ENCODE measurements at regions not wholly inside any gene's neighbourhood (a gene's known extent, or its start where the extent isn't known, plus 50 kb on each side); places are given as distances from the start of the nearest gene placed in this dataset.
"Not testable (repeated sequence)": the region's sequence is repeated elsewhere in the genome, so short reads cannot be mapped to it uniquely, and the experiment has no call there.

DNA sequence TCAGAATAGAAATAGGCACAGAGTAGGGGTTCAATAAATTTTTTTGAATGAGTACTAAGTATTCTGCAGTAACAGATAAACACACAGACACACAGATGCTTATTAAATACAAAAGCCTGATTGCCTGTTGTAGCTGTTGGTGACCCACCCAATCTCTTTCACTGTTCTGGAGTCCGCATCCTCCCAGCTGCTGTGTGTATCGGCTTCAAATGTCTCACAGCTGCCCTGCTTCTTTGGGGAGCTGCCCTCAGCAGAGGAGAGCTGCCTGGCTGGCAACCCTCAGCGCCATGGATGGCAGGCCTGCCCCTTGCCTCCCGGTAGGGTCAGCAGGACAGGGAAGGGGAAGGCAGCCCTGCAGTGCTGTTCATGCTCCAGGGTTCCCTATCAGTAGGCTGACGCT lies 50.5 kb upstream of the PRNP start:
- DNase-seq = no peak

DNA sequence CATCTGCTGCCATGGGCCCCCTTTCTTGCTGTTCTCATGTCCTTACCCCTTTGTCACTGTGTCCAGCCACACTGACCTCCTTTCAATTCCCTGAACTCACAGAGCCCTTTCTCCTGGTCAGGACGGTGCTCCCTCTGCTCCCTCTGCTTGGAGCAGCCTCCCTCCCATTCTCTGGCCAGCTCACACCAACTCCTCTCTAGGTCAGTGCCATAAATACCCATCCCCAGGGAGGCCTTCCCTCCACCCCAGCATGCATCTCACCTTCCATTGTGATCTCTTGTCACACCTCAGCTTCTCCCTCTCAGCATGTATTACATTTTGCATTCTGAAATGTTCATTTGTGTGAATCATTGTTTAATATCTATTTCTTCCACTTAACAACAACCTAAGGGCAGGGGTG lies 50.9 kb upstream of the PRNP start:
- no peak for DNase-seq

DNA sequence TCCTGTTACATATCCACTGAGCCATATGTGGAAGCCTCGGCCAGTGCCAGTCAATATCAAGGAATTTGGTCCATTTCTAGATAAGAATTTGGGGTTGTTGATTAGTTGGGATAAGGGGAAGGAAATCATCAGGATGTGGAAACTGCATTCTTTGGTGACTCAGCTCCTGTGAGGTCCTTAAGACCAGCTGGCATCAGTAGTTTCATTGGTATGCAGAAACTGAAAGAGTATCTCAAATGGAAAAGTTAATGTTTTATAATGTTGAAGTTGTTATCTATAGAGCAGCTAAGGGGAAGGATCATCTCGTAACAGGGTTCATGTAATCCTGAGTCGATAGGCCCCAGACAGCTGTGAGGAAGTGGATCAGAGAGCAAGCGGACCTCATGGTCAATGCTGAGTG lies 52.5 kb upstream of the PRNP start:
- DNase-seq = no peak

DNA sequence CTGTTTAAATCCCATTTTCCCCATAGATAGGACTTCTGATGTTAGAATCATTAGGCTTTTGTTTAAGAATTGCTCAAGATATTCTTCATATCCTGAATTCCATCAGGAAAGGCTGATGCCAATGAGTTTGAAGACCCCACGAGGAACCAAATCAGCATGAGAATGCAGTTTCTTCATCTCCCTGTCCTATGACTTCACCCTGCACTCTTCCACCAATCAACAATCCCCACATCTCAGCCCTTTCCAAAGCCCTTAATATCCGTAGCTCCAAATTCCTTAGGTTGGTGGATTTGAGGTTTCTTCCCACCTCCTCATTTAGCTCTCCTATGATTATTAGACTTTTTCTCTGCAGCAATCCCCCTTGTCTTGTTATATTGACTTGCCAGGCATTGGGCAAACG lies 52.9 kb upstream of the PRNP start:
- no peak for DNase-seq

DNA sequence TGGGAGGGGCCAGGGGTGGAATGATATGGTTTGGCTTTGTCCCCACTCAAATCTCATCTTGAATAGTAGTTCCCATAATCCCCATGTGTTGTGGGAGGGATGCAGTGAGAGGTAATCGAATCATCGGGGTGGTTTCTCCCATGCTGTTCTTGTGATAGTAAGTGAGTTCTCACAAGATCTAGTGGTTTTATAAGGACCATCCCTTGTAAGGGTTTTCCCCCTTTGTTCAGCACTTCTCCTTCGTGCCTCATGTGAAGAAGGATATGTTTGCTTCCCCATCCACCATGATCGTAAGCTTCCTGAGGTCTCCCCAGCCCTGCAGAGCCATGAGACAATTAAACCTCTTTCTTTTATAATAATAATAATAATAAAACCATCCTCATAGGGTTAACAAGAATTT lies 53.4 kb upstream of the PRNP start:
- no peak for DNase-seq

DNA sequence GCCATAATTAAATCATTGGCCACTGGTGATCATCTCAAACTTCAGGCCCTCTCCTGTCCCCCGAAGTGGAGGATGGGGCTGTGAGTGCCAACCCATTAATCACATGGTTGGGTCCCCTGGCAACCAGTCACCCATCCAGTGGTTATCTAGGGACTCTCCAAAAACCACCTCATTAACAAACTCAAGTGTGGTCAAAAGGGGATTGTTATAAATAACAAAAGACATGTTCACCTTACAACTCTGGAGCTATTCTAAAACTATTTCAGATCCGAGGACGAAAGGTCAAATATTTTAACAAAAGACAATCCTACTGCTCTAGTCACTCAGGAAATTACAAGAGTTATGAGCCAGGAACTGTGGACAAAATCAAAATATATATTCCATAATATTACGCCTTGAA lies 60.0 kb upstream of the PRNP start:
- DNase-seq = no peak

DNA sequence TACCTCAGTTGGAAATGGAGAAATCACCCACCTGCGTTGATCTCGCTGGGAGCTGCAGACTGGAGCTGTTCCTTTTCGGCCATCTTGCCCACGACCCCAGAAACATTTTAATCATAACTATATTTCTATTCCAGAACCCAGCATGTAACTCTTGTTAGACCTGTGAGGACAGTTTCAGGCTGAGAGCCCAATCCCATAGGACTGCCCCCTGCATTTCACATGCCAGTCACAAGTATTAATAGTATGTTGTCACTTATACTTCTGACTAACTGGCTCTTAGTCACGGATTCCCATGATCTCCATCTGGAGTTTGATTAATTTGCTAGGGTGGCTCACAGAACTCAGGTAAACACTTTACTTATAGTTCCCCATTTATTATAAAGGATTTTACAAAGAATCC lies 60.6 kb upstream of the PRNP start:
- DNase-seq = no peak

DNA sequence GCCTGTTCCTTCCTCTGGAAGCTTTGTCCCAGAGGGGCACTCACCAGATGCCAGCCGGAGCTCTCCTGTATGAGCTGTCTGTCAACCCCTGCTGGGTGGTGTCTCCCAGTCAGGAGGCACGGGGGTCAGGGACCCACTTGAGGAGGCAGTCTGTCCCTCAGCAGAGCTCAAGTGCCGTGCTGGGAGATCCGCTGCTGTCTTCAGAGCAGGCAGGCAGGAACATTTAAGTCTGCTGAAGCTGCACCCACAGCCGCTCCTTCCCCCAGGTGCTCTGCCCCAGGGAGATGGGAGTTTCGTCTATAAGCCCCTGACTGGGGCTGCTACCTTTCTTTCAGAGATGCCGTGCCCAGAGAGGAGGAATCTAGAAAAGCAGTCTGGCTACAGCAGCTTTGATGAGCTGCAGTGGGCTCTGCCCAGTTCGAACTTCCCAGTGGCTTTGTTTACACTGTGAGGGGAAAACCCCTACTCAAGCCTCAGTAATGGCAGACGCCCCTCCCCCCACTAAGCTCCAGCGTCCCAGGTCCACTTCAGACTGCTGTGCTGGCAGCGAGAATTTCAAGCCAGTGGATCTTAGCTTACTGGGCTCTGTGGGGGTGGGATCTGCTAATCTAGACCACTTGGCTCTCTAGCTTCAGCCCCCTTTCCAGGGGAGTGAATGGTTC lies 61.5 kb upstream of the PRNP start:
- DNase-seq = not testable (repeated sequence)

DNA sequence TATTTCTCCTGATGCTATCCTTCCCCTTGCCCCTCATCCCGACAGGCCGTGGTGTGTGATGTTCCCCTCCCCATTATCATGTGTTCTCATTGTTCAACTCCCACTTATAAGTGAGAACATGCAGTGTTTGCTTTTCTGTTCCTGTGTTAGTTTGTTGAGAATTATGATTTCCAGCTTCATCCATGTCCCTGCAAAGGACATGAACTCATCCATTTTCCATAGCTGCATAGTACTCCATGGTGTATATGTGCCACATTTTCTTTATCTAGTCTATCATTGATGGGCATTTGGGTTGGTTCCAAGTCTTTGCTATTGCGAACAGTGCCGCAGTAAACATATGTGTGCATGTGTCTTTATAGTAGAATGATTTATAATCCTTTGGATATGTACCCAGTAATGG lies 67.1 kb upstream of the PRNP start:
- DNase-seq = not testable (repeated sequence)

DNA sequence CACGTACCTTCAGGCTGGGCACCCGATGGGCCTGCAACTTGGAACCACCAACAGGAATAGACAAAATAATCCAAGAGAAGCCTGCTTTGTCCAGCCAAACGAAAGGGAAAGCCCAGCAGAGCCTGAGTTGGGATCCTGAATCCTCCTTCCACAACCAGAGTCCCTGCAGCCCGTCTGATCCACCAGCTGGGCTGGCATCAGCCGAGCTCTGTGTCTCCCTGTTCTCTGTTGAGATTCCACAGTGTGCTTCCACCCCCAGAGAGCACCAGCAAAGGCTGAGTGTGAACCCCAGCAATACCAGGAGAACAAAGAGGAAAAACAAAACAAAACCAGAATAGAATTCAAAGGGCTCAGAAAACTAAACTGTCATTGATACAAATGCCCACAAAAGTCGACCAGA lies 68.8 kb upstream of the PRNP start:
- DNase-seq = no peak

DNA sequence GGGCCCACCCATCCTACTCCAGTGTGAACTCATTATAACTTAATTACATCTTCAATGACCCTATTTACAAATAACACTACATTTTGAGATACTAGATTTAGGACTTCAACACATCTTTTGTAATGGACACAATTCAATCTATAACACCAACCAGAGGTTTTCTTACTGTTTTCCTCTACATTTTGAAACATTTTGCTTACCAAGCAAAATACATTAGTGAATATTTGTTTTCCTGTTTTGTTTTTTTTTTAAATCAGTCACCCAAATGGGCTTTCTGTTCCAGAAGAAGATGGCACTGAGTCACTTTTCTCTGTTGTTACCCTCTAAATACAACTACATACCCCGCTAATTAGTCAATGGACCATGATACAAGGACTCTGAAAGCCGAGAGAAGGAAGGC lies 69.2 kb upstream of the PRNP start:
- DNase-seq = no peak

DNA sequence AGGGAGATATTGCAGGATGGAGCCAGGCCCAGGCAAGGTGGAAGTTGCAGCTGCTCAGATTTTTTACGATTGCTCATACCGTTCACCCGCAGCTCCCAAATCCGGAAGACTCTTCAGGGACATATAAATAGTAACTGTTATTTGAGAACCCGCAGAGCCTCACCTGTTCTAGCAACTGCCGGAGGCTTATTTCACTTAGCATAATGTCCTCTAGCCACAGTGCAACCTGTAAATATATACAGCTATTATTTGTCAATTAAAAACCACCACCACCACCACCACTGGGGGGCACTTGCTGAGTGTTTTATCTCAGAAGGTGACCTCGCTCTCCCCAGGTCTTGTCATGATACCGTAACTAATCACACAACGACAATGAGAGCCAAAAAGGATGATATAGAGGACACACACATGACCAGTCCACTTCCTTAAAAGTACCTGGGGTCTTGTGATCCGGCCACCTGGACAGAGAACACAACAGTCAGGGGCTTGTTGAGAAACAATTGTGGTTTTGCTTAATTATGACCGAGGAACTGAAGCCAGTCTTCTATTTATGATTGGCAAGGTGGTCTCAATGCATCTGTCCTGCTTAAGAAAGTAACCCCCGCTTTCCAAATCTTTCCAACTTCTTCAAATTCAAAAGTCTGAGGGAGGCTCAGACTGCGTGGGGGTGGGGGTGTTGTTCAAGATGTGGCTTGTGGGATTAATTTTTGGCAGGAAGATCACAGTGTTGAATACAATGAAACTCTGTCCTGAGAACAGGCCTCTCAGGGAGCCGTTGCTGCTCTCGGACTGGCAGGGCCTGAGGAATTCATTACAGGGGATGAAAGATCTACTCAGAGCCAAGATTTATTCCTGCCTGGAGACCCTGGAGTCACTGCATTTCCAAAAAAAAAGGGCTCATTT lies 72.3 kb upstream of the PRNP start:
- peak; percentile 12 for DNase-seq

DNA sequence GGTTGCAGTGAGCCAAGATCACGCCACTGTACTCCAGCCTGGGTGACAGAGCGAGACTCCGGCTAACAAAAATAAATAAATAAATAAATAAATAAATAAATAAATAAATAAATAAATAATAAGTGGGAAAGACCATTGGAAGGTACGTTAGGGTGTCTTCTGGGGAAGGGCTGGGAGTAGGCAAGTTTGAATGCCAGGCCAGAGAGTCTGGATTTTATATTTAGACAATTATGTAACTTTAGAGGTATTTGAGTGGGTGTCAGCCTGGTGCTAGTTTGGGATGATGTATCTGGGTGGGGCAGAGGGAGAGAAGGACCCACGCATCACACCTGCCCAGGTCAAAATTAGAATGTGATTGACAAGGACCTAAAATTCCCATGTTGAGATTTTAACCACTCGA lies 73.1 kb upstream of the PRNP start:
- DNase-seq = no peak

DNA sequence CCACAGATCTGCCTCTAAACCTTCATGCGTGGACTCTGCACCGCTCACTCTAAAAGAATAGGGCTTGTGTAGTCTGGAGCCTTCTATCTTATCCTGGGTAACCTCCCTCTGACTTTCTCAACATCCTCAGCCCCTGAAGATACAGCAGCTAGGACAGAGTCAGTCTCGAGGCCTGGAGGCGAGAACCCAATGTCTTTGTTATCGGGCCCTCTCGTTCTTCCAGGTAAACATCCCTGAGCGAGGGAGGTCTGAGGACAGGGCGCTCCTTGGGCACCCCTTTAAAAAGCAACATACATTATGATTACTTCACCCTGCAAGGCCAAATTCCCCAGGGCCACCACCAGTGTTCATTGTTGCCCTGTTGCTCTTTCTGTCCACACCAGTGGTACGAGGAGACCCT lies 75.4 kb upstream of the PRNP start:
- DNase-seq = no peak

DNA sequence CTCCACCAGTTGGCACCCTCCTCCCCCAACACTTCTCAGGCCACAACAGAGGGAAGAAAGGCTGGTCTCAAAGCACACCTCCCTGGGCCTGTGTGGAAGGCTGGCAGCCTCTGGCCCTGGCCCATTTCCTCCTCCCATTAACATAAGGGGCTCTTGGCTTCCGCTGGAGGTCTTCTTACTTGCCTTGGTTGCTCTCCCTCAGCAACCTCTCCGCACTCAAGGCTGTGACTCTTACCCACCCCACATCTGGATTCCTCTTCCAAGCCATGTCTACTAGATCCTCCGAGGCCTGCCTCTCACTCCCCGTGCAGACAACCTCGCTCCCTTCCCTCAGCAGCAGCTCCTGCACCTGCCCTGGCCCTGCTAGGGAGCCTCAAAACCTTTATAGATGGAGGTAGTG lies 76.7 kb upstream of the PRNP start:
- no peak for DNase-seq

DNA sequence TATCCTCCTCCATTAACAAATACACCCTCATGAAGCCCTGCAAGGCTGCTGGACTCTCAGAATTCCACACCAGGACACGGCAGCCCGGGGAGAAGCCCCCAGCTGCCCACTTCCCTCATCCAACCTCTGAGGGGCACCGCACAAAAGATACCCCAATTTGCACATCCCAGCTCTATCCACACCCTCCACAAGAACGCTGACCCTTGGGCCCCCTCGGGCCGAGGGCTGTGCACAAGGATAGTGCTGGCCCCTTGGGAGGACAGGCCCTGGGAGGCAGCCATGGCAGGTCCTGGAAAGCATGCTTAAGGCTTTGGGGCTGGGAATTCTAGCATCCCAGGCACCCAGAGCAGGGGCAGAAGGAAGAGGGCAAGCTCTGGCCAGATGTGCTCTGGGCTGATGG lies 77.4 kb upstream of the PRNP start:
- DNase-seq = no peak

DNA sequence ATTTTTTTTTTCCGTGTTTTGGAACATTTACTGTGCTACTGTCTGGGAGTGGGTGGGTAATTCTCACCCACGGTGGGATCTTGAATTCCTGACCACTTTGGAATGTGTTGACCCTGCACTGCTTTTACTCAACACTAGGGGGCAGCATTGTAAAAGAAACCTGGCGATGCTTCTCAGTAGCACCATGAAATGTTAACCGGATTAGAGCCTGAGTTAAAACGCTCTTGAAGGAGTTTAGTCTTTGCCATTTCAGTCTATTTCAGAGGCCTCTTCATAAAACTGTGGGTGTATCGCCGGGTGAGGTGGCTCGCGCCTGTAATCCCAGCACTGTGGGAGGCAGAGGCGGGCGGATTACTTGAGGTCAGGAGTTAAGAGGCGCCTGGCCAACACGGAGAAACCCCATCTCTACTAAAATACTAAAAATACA lies 79.0 kb upstream of the PRNP start:
- peak; percentile 22 for DNase-seq

DNA sequence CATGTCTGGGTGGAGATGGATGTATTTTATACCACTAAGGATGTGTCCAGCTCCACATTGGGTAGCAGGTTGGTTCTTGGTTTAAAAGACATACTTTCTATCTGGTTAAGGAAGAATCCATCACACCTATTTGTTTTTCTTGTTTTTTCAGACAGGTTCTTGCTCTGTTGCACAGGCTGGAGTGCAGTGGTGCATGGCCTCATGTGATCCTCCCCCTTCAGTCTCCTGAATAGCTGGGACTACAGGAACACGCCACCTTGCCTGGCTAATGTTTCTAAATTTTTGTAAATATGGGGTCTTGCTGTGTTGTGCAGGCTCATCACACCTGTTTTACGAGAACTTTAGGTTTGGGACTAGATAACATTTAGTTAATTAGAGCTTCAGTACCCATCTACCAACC lies 80.2 kb upstream of the PRNP start:
- no peak for DNase-seq

DNA sequence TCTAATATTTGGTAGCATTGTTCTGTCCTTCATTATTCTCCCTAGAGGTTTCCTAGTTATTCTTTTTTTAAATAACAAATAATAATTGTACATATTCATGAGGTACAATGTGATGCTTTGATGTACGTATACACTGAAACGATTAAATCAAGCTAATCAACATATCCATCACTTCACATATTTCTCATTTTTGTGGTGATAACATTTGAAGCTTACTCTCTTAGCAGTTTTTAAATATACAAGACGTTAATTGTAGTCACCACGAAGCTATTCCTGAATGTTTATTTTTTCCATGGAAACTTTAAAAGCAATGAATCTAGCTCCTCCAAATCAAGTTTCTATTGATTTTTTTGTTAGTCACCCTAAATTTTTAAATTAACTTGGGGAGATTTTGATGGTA lies 81.1 kb upstream of the PRNP start:
- DNase-seq = no peak

DNA sequence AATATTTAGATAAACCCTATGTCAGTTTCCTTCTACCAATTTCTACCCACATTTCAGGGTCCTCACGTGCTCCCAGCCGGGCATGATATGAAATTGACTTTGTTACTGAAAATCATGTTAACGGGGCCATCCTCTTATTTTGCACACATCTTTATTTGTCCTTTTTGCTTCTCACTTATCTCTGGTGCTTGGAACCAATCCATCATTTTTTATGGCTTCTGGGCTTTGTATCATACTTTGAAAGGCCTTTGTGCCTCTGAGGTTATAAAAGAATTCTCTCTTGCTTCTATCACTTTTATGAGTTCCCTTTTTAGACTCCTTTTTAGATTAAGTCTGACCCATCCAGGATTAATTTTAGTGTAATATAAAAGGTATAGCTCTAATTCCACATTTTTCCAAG lies 81.7 kb upstream of the PRNP start:
- no peak for DNase-seq

DNA sequence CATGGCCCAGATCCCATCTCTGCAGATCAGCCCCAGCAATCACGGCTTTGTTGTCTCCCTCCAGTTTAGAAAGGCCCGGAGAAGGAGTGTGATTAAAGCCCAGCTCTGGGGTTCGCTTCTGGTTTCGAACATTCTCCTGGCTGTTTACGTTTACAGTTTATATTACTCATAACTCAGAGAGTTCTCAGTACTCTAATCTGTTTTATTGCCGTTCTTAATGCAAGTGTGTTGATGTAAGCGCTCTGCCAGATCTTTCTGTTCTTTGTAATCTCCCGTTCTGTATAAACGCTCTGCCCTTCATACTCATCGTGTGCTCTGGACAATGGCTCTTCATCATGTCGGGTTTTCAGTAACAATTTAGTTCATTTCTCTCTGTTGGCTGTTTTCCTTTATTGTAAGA lies 82.5 kb upstream of the PRNP start:
- DNase-seq = no peak

DNA sequence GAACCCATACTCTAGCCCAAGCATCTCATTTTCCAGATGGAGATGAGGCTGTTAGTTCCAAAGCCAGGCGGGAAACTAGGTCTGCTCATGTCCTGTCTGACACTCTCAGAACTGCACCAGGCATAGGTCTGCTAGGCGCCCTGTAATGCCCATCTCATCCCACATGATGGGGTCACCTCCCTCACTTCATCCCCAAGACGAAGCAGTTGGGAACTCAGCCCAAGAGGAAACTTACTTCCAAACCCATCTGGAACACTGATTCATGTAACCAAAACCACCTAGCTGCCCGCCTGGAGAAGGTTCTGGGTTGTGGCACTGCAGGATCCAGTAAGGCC lies 84.0 kb upstream of the PRNP start:
- DNase-seq = no peak

DNA sequence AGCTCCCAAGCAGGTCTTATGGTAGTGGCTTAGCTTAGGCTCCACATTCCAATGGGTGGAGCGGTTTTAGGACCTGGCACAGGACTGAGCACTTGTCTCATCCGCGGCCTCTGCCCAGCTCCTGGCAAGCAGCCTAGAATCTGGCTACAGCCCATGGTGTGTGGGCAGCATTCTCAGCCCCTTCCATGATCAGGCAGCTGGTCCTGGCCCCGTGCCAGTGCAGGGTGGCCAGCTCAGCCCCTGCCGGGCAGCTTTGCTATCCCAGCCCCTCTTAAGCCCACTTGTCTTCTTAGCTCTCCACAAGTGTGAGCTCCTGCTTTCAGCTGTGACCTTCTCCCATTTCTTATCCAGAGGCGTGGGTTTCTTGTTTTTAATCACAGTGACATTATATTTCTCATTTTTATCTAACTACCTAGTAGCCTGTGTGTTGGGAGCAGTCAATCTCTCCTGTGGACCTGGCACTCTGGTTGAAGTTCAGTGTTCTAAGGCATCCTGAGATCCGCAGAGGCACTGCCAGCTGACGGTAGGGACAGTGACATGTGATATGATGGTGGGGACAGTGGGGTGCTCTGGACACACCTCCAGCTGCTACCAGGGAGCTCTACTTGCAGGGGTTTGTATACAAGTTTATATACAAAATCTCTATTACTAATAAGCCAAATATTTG lies 84.5 kb upstream of the PRNP start:
- peak; percentile 18 for DNase-seq

DNA sequence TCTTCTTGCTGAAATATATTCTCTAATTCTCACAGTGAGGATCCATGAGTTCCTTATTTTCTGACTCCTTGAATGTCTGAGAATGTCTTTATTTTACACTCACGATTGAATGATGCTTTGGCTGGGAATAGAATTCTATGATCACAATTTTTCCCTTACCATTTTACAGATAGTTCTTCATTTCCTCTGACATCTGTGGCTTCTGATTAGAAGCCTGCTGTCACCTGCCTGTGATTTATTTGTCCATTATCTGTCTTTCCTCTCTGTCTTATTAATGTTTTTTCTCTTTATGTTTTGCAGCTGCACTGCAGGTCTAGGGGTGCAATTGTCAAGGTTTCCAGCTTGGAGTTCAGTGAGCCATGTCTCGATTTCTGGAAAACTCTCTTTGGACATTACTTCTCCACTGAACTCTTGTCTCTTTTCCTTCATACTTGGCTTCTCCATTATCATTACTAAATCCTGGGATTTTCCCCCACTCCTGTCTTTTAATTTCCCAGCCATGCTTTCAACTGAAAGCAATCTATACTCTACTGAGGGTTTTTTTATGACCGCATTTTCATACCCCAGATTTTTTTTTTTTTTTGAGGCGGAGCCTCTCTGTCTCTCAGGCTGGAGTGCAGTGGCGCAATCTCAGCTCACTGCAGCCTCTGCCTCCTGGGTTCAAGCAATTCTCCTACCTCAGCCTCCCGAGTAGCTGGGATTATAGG lies 85.8 kb upstream of the PRNP start:
- no peak for DNase-seq
